Hepatocyte (in vitro differentiated cells): ENCODE measurements at regions not wholly inside any gene's neighbourhood (a gene's known extent, or its start where the extent isn't known, plus 50 kb on each side); places are given as distances from the start of the nearest gene placed in this dataset.

Experiments used
- EZH2phosphoT487 ChIP-seq: fragments of 200-600 bp; sonication (generic); IDR thresholded peaks from one replicate; pipeline ENCODE4 v1.6.1; 2018; ENCODE audit warnings: antibody characterized with exemption, mild to moderate bottlenecking, low read depth, moderate library complexity; ENCODE audit not compliant: unreplicated experiment, severe bottlenecking
- TF ChIP-seq, protein P1 (sequence below): fragments of 200-600 bp; sonication (generic); IDR thresholded peaks from 2 replicates; pipeline ENCODE4 v1.5.1; 2016; ENCODE audit warnings: antibody characterized with exemption, mild to moderate bottlenecking; ENCODE audit not compliant: poor library complexity

DNA sequence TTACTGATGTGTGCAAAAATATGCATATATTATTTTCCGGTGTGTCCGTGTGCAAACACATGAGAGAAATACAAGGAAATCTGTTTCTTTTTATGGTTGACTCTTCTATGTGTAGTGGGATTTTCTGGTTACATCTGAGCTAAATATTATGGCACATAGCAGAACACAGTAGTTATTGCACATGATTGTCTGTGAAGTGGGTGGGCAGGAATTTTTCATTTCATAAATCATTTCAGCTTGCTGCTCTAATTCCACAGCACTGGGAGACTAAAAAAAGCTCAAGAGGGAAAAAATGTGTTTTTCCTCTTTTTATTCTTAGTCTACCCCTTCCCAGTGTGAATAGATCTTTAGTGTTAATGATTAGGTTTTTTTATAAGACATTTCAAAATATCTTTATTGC is 197.9 kb downstream of the MBL2 start:
- TF ChIP-seq, protein P1, sequence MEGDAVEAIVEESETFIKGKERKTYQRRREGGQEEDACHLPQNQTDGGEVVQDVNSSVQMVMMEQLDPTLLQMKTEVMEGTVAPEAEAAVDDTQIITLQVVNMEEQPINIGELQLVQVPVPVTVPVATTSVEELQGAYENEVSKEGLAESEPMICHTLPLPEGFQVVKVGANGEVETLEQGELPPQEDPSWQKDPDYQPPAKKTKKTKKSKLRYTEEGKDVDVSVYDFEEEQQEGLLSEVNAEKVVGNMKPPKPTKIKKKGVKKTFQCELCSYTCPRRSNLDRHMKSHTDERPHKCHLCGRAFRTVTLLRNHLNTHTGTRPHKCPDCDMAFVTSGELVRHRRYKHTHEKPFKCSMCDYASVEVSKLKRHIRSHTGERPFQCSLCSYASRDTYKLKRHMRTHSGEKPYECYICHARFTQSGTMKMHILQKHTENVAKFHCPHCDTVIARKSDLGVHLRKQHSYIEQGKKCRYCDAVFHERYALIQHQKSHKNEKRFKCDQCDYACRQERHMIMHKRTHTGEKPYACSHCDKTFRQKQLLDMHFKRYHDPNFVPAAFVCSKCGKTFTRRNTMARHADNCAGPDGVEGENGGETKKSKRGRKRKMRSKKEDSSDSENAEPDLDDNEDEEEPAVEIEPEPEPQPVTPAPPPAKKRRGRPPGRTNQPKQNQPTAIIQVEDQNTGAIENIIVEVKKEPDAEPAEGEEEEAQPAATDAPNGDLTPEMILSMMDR = no peak
- no peak for TF ChIP-seq EZH2phosphoT487
